ENCODE measurements at regions not wholly inside any gene's neighbourhood (a gene's known extent, or its start where the extent isn't known, plus 50 kb on each side); places are given as distances from the start of the nearest gene placed in this dataset.

DNA sequence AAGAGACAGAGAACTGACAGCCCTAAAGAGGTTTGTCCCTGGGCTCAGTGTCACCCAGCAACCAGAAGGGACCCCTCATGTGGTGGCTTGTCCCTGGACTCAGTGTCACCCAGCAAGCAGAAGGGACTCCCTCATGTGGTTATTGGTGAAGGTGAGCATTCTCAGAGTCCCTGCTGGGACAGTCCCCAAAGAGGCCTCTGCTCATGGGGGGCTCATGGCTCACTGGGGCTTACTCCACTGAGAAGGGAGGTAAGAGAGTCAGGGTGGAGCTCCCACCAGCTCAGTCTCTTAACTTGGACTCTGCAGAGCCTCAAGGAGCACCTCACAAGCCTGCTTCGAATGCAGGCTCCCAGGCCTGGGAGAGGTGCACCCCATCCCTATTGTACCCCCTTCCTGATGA, 145.2 kb upstream of the COPS8 start:
- DNase-seq, result no peak

GRCh38 chr2:236940916-236941520, 144.7 kb upstream of the COPS8 start:
- DNase-seq, result no peak

DNA sequence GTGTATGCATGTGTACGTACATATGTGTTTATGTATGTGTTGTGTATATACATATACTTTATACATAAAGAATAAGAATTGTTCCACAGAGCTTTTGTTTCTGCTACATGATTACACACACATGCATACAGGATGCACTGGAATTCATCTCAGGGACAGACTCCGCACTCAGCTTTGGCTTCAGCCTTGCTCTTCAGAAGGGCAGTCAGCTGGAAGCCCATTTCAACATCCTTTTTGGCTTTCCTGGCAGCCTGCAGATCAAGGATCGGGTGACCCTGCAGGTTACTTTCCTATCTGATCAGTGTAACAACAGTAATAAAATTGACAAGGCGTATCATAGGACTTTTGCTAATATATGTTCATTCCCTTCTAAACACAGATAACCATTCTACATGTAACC, 144.1 kb upstream of the COPS8 start:
- no peak for DNase-seq

GRCh38 chr2:236942554-236942953, 143.1 kb upstream of the COPS8 start:
- DNase-seq, result no peak

DNA sequence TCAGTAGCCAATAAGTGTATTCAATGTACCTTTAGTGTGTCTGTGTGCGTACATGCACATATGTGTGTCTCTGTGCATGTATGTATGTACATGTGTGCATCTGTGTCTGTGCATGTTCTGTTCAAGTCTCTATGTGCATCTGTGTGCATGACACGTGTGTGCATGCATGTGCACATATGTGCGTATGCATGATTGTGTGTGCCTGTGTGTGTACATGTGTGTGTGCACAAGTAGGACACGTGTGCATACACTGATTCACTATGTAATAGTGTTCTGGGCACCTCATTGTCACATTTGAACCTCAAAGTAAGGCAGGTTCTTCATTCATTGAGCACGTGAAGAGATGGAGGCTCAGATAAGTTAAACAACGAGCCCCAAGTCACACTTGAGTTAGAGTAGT, 142.6 kb upstream of the COPS8 start:
- DNase-seq, result no peak

GRCh38 chr2:236943841-236944513, 141.7 kb upstream of the COPS8 start:
- no peak for DNase-seq

GRCh38 chr2:236944561-236944960, 141.1 kb upstream of the COPS8 start:
- DNase-seq, result no peak

DNA sequence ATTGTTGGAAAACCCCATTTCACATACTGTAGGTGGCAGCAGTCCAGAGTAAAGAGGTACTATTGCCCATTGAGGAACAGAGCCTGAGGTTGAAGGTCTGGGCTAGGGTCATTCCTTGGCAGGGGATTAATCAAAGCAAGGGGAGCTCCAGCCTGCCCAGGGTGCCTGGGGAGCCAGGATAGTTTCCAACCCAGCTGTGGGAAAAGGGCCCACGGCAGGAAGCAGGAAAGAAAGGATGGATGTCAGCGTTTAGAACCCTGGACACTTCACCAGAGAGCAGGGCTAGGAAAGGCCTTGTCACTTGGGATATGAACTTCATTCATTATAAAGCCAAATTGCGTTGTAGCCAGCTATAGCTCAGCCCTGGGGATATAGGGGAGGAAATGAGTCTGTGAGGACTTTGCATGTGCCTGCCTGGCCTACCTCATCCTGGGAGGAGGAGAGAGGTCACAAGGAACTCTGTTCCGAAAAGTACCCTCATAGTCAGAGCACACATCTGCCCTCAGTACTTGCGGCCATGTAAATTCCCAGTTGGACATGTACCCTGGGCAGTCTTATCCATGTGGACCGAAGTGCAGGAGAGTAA, 140.2 kb upstream of the COPS8 start:
- no peak for DNase-seq

DNA sequence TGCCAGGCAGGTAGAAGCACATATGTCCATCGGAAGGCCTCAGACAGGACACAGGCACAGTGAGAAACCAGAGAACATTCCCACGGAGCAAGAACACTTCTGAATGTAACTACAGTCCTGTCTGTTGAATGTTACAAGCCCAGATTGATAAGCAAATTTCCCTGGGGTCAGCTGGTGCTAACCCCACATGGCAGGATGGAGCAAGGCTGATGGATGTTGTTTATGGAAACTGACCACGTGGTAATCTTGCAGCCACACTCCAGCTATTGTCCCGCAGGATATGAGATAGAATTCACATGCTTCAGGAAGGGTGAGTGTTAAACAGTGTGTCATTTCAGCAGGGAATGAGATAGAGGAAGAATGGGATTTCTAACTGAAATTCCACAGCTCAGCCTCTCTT, 138.8 kb upstream of the COPS8 start:
- DNase-seq, result no peak

GRCh38 chr2:236947294-236947693, 138.4 kb upstream of the COPS8 start:
- no peak for DNase-seq

GRCh38 chr2:236947896-236948295, 137.8 kb upstream of the COPS8 start:
- DNase-seq, result no peak

DNA sequence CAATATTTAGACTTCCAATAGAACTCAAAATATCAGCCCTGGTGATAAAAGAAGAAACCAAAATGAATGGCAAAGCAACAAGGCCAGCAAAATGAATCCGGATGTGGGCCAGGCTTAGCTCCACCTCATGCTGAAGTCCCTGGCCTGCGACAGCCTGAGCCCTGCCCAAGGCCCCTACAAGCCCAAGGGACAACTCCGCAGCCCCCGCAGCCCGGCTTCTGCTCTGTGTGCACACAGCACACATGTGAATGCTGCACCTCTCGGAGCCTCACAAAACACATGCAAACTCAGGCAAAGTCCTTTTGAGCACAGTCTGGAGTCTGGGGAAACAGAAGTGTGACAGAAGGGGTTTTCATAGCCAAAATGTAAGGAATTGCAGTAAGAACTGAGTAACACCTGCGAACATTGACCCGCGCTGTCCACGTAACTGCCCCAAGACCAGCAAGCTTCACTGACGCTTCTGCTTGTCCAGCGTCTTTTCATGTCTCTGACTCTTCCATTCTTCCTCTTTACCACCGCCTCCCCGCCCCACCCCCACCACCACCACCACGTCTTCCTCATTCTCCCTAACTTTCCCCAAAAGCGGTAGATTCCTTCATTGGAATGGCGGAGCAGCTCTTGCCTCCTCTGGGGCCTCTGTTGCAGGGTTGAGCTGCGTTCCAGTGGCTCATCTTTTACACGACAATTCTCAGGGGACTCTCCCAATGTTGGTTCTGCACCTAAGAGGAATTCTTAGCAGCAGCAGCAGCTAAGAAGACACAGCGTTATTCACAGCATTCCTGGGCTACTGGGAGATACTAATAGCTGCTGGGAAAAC, 136.4 kb upstream of the COPS8 start:
- DNase-seq, result no peak

DNA sequence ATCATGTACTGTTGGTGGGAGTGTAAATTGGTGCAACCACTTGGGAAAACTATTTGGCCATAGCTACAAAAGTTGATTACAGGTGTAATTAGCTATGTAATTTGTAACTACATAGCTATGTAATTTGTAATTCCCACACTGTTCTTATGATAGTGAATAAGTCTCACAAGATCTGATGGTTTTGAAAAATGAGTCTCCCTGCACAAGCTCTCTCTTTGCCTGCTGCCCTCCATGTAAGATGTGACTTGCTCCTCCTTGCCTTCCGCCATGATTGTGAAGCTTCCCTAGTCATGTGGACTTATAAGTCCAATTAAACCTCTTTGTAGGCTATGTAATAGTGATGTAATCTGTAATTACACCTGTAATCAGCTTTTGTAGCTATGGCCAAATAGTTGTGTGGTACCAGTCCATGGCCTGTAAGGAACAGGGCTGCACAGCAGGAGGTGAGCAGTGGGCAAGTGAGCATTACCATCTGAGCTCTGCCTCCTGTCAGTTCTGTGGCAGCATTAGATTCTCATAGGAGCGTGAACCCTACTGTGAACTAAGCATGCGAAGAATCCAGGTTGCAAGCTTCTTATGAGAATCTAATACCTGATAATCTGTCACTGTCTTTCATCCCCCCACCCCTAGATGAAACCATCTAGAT, 133.7 kb upstream of the COPS8 start:
- DNase-seq, result no peak

DNA sequence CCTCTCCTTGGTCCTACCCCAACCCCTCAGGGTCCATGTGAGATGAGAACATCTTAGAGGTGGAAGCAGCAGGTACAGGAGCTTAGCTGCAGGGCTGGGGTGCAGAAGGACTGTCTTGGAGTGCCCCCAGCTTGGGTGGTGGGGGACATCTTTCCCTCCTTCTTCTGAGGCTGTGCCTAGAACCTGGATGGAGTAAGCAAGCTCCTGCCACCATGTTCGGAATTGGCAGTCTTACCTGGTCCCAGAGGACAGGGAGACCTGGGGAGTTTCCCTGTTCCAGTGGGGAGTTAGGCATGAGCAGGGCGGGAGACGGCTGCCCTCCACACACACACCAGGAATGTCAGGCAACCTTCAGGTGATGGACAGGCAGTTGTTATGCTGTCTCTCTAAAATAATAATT, 131.0 kb upstream of the COPS8 start:
- DNase-seq, result no peak

GRCh38 chr2:236955521-236956030, 130.1 kb upstream of the COPS8 start:
- DNase-seq, result no peak

- DNase-seq, result no peak
Measured at GRCh38 chr2:236956031-236956618, 129.6 kb upstream of the COPS8 start.

GRCh38 chr2:236956641-236957040, 129.0 kb upstream of the COPS8 start:
- DNase-seq, result no peak

DNA sequence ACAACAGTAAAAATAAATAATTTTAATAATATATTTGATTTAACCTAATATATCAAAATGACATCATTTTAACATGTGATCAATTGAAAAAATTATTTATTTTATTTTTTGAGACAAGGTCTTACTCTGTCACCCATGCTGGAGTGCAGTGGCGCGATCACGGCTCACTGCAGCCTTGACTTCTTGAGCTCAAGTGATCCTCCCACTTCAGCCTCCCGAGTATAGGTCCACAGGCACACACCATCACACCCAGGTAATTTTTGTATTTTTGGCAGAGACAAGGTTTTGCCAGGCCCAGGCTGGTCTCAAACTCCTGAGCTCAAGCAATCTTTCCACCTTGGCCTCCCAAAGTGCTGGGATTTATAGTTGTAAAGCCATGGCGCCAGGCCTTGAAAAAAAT, 126.7 kb upstream of the COPS8 start:
- no peak for DNase-seq

DNA sequence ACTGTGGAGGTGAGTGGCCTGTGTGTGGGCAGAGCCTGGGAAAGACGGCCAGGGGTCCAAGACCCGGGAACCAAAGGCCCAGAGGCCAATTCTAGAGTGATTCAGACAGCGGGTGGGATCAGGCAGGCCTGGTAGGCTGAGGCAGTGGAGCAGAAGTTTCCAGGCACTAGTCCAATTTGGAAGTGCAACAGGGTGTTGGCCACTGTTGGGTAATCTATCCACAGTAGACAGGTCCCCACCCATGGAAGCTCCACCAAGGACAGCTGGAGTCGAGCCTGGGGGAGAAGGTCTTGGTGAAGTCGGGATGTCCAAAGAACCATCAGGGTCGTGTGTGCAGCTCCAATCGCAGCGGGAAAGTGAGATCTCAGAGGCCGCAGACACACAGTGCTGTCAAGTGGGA, 125.8 kb upstream of the COPS8 start:
- no peak for DNase-seq

- DNase-seq, result no peak
Measured at GRCh38 chr2:236960531-236960930, 125.2 kb upstream of the COPS8 start.

DNA sequence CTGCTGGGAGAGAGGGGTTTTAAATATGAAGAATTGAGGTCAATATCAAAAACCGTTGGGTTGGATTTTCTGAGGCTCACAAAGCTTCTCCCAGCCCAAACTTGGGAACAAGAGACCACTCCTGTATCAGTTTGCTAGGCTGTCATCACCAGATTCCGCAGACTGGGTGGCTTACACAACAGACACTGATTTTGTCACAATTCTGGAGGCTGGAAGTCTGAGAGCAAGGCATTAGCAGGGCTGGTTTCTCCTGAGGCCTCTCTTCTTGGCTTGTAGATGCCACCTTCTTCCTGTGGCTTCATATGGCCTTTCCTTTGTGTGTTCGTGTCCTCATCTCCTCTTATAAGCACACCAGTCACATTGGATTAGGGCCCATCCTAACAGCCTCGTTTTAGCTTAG, 122.9 kb upstream of the COPS8 start:
- DNase-seq, result no peak

DNA sequence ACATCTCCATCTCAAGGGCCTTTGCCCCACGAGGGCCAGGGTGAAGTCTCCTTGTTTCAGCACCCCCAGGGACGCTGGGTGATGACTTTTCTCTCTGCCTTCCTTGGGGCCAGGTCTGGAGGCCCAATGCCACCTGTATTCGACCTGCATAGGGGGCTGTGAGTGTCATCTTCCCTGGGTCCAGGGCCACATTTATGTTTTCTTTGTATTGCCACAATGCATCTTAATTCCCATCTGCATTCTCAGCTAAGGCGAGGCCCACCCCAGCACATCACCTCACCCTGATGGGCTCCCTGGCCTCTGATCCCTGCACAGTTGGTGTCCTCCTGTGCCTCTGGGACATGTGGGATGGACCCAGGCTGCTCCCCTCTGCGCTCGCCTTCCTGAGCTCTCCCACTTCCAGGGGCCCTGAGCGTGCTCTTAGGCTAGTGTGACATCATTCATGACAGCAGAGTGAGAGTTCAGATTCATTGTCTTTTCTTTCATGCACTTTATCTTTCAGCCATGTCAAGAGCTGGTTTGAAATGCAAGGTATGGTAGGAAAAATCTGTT, 122.0 kb upstream of the COPS8 start:
- no peak for DNase-seq

Measured in activated CD8-positive, alpha-beta memory T cell treated with anti-CD3 and anti-CD28 coated beads, Interleukin-2, amount 50 U/mL, for 4 hours (primary cell).